ENCODE measurements at regions not wholly inside any gene's neighbourhood (a gene's known extent, or its start where the extent isn't known, plus 50 kb on each side); places are given as distances from the start of the nearest gene placed in this dataset.

- TF ChIP-seq CTCF (IDR thresholded peaks at IDR 0.05) (no peak), EP300 (IDR thresholded peaks at IDR 0.05) (no peak)
Measured at GRCh38 chr3:146380046-146380445, 89.3 kb downstream of the PLSCR2 start.

All from sigmoid colon (tissue), 4 donors.